ENCODE measurements at regions not wholly inside any gene's neighbourhood (a gene's known extent, or its start where the extent isn't known, plus 50 kb on each side); places are given as distances from the start of the nearest gene placed in this dataset.

- TF ChIP-seq CTCF (IDR thresholded peaks at IDR 0.05; ENCODE audit: unreplicated experiment), result no peak
- Mint-ChIP-seq H3K27me3 (ENCODE audit: unreplicated experiment) (no peaks in the 10 kb centered on the region), H3K27ac (ENCODE audit: unreplicated experiment) (no peak overlapping the region), H3K4me3 (ENCODE audit: low read depth, unreplicated experiment) (no peak overlapping the region), H3K4me1 (ENCODE audit: low read depth, unreplicated experiment) (no peaks in the 10 kb centered on the region), H3K36me3 (ENCODE audit: insufficient read depth, unreplicated experiment) (no peaks in the 10 kb centered on the region), H3K9me3 (ENCODE audit: low read depth, unreplicated experiment) (no peaks in the 10 kb centered on the region)
- intact Hi-C loops (cut with micrococcal nuclease; ENCODE audit: unreplicated experiment), result no loop called here
- no TSS peak for BruUV-seq (replicated peaks)
- CTCF ChIA-PET, result no interaction called here
- no peak for DNase-seq
These were observed 55.2 kb upstream of the JAK2 start for GRCh38 chr9:4929917-4930316.

GRCh38 chr9:4932681-4933080 is 52.4 kb upstream of the JAK2 start:
- Mint-ChIP-seq H3K27me3 (ENCODE audit: unreplicated experiment) (no peaks in the 10 kb centered on the region), H3K9me3 (ENCODE audit: low read depth, unreplicated experiment) (no peaks in the 10 kb centered on the region), H3K4me3 (ENCODE audit: low read depth, unreplicated experiment) (no peak overlapping the region), H3K4me1 (ENCODE audit: low read depth, unreplicated experiment) (no peaks in the 10 kb centered on the region), H3K36me3 (ENCODE audit: insufficient read depth, unreplicated experiment) (no peaks in the 10 kb centered on the region), H3K27ac (ENCODE audit: unreplicated experiment) (no peak overlapping the region)
- no TSS peak for BruUV-seq (replicated peaks)
- CTCF ChIA-PET, result no interaction called here
- DNase-seq, result no peak
- no peak for TF ChIP-seq CTCF (IDR thresholded peaks at IDR 0.05; ENCODE audit: unreplicated experiment)
- intact Hi-C loops (cut with micrococcal nuclease; ENCODE audit: unreplicated experiment), result no loop called here

GRCh38 chr9:4933177-4933576 is 51.9 kb upstream of the JAK2 start:
- no peak overlapping the region for H3K27ac Mint-ChIP-seq (ENCODE audit: unreplicated experiment)
- intact Hi-C loops (cut with micrococcal nuclease; ENCODE audit: unreplicated experiment), result no loop called here
- no peaks in the 10 kb centered on the region for H3K4me1 Mint-ChIP-seq (ENCODE audit: low read depth, unreplicated experiment)
- DNase-seq, result no peak
- H3K27me3 Mint-ChIP-seq (ENCODE audit: unreplicated experiment), result no peaks in the 10 kb centered on the region
- no peaks in the 10 kb centered on the region for H3K9me3 Mint-ChIP-seq (ENCODE audit: low read depth, unreplicated experiment)
- BruUV-seq (replicated peaks), result no TSS peak
- H3K4me3 Mint-ChIP-seq (ENCODE audit: low read depth, unreplicated experiment), result no peak overlapping the region
- H3K36me3 Mint-ChIP-seq (ENCODE audit: insufficient read depth, unreplicated experiment), result no peaks in the 10 kb centered on the region
- CTCF ChIA-PET, result no interaction called here
- TF ChIP-seq CTCF (IDR thresholded peaks at IDR 0.05; ENCODE audit: unreplicated experiment), result no peak

GRCh38 chr9:4933861-4934260 is 51.2 kb upstream of the JAK2 start:
- no TSS peak for BruUV-seq (replicated peaks)
- Mint-ChIP-seq H3K27ac (ENCODE audit: unreplicated experiment) (no peak overlapping the region), H3K27me3 (ENCODE audit: unreplicated experiment) (no peaks in the 10 kb centered on the region), H3K36me3 (ENCODE audit: insufficient read depth, unreplicated experiment) (no peaks in the 10 kb centered on the region), H3K4me3 (ENCODE audit: low read depth, unreplicated experiment) (no peak overlapping the region), H3K9me3 (ENCODE audit: low read depth, unreplicated experiment) (no peaks in the 10 kb centered on the region), H3K4me1 (ENCODE audit: low read depth, unreplicated experiment) (peaks cover 4% of the 10 kb centered on the region)
- intact Hi-C loops (cut with micrococcal nuclease; ENCODE audit: unreplicated experiment), result no loop called here
- no peak for TF ChIP-seq CTCF (IDR thresholded peaks at IDR 0.05; ENCODE audit: unreplicated experiment)
- no peak for DNase-seq
- CTCF ChIA-PET, result no interaction called here
